GM12878 (cell line): ENCODE measurements at regions not wholly inside any gene's neighbourhood (a gene's known extent, or its start where the extent isn't known, plus 50 kb on each side); places are given as distances from the start of the nearest gene placed in this dataset.

ENCODE experiments used
- ATAC-seq: fragments of 200-7000 bp; cut with Tn5 transposase; 3 replicates; pipeline ENCODE4 v1.9.1; 2020; ENCODE audit warnings: mild to moderate bottlenecking, moderate library complexity
- BruUV-seq: library from RNA; stranded (reverse); fragments of 400-500 nt; replicated peaks from 2 replicates; lab custom pipeline; 2021; lab: Mats Ljungman, UMichigan
- CTCF ChIA-PET: fragments of 300-600 bp; sonication (Branson Sonifier 250); formaldehyde crosslinking; extraction: SDS; loops from one replicate; lab custom pipeline; 2021; ENCODE audit warnings: inconsistent platforms; lab: Yijun Ruan, JAX
- POLR2A ChIA-PET: fragments of 350-600 bp; formaldehyde crosslinking; extraction: SDS; loops from one replicate; lab custom pipeline; 2021; ENCODE audit warnings: inconsistent platforms; lab: Charles Lee
- RAD21 ChIA-PET: fragments of 300-600 bp; sonication (Branson Sonifier 250); formaldehyde crosslinking; loops from one replicate; lab custom pipeline; 2023; ENCODE audit warnings: antibody characterized with exemption; ENCODE audit not compliant: unreplicated experiment; lab: Charles Lee
- SMC1A ChIA-PET: fragments of 300-600 bp; sonication (Branson Sonifier 250); formaldehyde crosslinking; loops from one replicate; lab custom pipeline; 2023; ENCODE audit not compliant: unreplicated experiment, uncharacterized antibody; lab: Charles Lee
- DNase-seq: peaks from one replicate; pipeline ENCODE4 v3.0.0-alpha.2; 2011; ENCODE audit warnings: low read depth, low spot score
- FAIRE-seq: peaks from 3 replicates; lab custom pipeline; 2011; peaks lifted over from hg19 to GRCh38; lab: Jason Lieb, UNC
- H2AFZ ChIP-seq: 2 replicates; pipeline ENCODE4 v1.6.0; 2011; ENCODE audit warnings: low read depth, low read length, control low read depth; ENCODE audit not compliant: control insufficient read depth
- H3K27ac ChIP-seq: 2 replicates; pipeline ENCODE4 v1.5.1; 2011; ENCODE audit warnings: control low read depth; ENCODE audit not compliant: control insufficient read depth, insufficient read depth
- H3K27me3 ChIP-seq, 2 experiments: replicated peaks in 1 of 2; 2 replicates each; pipeline versions ENCODE4 v1.6.0 to v1.6.1; 2011; ENCODE audit warnings: low read length in 1 of 2; ENCODE audit not compliant: control insufficient read depth in 2 of 2, insufficient read depth in 2 of 2
- H3K36me3 ChIP-seq, 2 experiments: 2 replicates each; pipeline ENCODE4 v1.5.1; 2011; ENCODE audit warnings: low read length in 1 of 2; ENCODE audit not compliant: control insufficient read depth in 2 of 2, insufficient read depth in 2 of 2
- H3K4me1 ChIP-seq: 2 replicates; pipeline ENCODE4 v1.6.1; 2011; ENCODE audit warnings: mild to moderate bottlenecking, low read length, moderate library complexity, mixed read lengths; ENCODE audit not compliant: control insufficient read depth, insufficient read depth
- H3K4me2 ChIP-seq: 2 replicates; pipeline ENCODE4 v1.6.0; 2011; ENCODE audit warnings: control low read depth; ENCODE audit not compliant: control insufficient read depth, insufficient read depth
- H3K4me3 ChIP-seq: fragments of 200-600 bp; sonication (generic); 2 replicates; pipeline ENCODE4 v1.5.1; 2016
- H3K79me2 ChIP-seq: 2 replicates; pipeline ENCODE4 v1.6.0; 2011; ENCODE audit warnings: low read length; ENCODE audit not compliant: control insufficient read depth, insufficient read depth
- H3K9ac ChIP-seq: 2 replicates; pipeline ENCODE4 v1.8.0; 2011; ENCODE audit warnings: low read length, control low read depth, mixed read lengths; ENCODE audit not compliant: control insufficient read depth, insufficient read depth
- H3K9me3 ChIP-seq: replicated peaks from 3 replicates; pipeline ENCODE4 v1.5.1; 2011; ENCODE audit warnings: mild to moderate bottlenecking, low read length; ENCODE audit not compliant: control insufficient read depth, insufficient read depth
- H4K20me1 ChIP-seq: 2 replicates; pipeline ENCODE4 v1.6.0; 2011; ENCODE audit not compliant: control insufficient read depth, insufficient read depth
- BMI1 ChIP-seq: fragments of 450-650 bp; IDR thresholded peaks from 2 replicates; pipeline ENCODE4 v1.6.1; 2016; ENCODE audit warnings: mild to moderate bottlenecking, moderate library complexity, borderline replicate concordance
- CHD4 ChIP-seq: fragments of 200-600 bp; sonication (generic); IDR thresholded peaks from 2 replicates; pipeline ENCODE4 v1.6.1; 2016; ENCODE audit warnings: mild to moderate bottlenecking
- CREB1 ChIP-seq: IDR thresholded peaks from 2 replicates; pipeline ENCODE4 v1.6.1; 2012; ENCODE audit warnings: low read depth, mild to moderate bottlenecking, inconsistent platforms
- CREM ChIP-seq: IDR thresholded peaks from 2 replicates; pipeline ENCODE4 v1.6.1; 2014; ENCODE audit warnings: antibody characterized with exemption, low read depth
- ELK1 ChIP-seq: IDR thresholded peaks from 2 replicates; pipeline ENCODE4 v1.6.1; 2012; ENCODE audit warnings: low read depth, low read length, improper control_type of control experiment
- KAT2A ChIP-seq: conservative IDR thresholded peaks from 2 replicates; pipeline ENCODE4 v1.6.1; 2011; ENCODE audit warnings: low read depth, low read length; ENCODE audit not compliant: control insufficient read depth
- NFXL1 ChIP-seq: fragments of 450-650 bp; IDR thresholded peaks from 2 replicates; pipeline ENCODE4 v1.6.1; 2017; ENCODE audit warnings: antibody characterized with exemption, mild to moderate bottlenecking, borderline replicate concordance
- NR2C2 ChIP-seq: IDR thresholded peaks from 2 replicates; pipeline ENCODE4 v1.6.1; 2011; ENCODE audit warnings: borderline replicate concordance, low read depth; ENCODE audit not compliant: control insufficient read depth, insufficient read length
- PAX8 ChIP-seq: fragments of 450-650 bp; IDR thresholded peaks from 2 replicates; pipeline ENCODE4 v1.6.1; 2017; ENCODE audit warnings: mild to moderate bottlenecking, moderate library complexity
- PKNOX1 ChIP-seq: fragments of 450-650 bp; IDR thresholded peaks from 2 replicates; pipeline ENCODE4 v1.6.1; 2016; ENCODE audit warnings: mild to moderate bottlenecking
- PML ChIP-seq: IDR thresholded peaks from 2 replicates; pipeline ENCODE4 v1.6.1; 2012; ENCODE audit warnings: low read length, inconsistent platforms
- POLR2A ChIP-seq: IDR thresholded peaks from 2 replicates; pipeline ENCODE4 v1.6.1; 2011; ENCODE audit warnings: low read depth, mild to moderate bottlenecking, low read length
- SMAD5 ChIP-seq: IDR thresholded peaks from 2 replicates; pipeline ENCODE4 v1.6.1; 2016; ENCODE audit warnings: antibody characterized with exemption, low read depth
- SUZ12 ChIP-seq: fragments of 200-600 bp; sonication (generic); IDR thresholded peaks from one replicate; pipeline ENCODE4 v1.6.1; 2018; ENCODE audit warnings: antibody characterized with exemption, mild to moderate bottlenecking; ENCODE audit not compliant: unreplicated experiment
- ZBTB4 ChIP-seq: fragments of 450-650 bp; formaldehyde crosslinking; IDR thresholded peaks from 2 replicates; pipeline ENCODE4 v1.4.0; 2022; ENCODE audit warnings: mild to moderate bottlenecking, moderate library complexity
- ZNF384 ChIP-seq: IDR thresholded peaks from 2 replicates; pipeline ENCODE4 v1.6.1; 2012; ENCODE audit warnings: low read depth, mild to moderate bottlenecking, low read length, improper control_type of control experiment, borderline replicate concordance
- WGBS: methylation state at CpG from one replicate; pipeline ENCODE4 v1.1.6; 2016; ENCODE audit warnings: low lambda C conversion rate; ENCODE audit not compliant: insufficient replicate concordance, insufficient coverage; ENCODE audit errors: missing lambda C conversion rate; 5-methylcytosine and 5-hydroxymethylcytosine counted together
- in situ Hi-C: fragments of 300-500 bp; cut with MboI; formaldehyde crosslinking; loops from 9 replicates; pipeline ENCODE4 v1.14.3; 2018; ENCODE audit warnings: mixed read lengths
- intact Hi-C: fragments of 100-400 bp; cut with micrococcal nuclease; formaldehyde crosslinking; loops from one replicate; pipeline ENCODE4 v1.14.2; 2022; ENCODE audit not compliant: unreplicated experiment

- ChIA-PET CTCF (no interaction called here), POLR2A (no interaction called here)
- in situ Hi-C loops: no loop called here
Measured at GRCh38 chr14:71815110-71815509, 117.1 kb upstream of the RGS6 start.

More at GRCh38 chr14:71815110-71815509, 117.1 kb upstream of the RGS6 start:
- no peak overlapping the region for H2AFZ ChIP-seq
- no peak for FAIRE-seq
- WGBS: 39% methylated on average over 4 of the region's 4 CpGs
- H3K4me3 ChIP-seq: no peak overlapping the region
- no peak overlapping the region for H3K9ac ChIP-seq
- H4K20me1 ChIP-seq: no peaks in the 10 kb centered on the region
- H3K9me3 ChIP-seq: no peaks in the 10 kb centered on the region
- no peak for TF ChIP-seq SUZ12
- no peak for TF ChIP-seq ELK1
- no peak for TF ChIP-seq PML
- TF ChIP-seq NR2C2: no peak
- no peak for TF ChIP-seq CREM
- TF ChIP-seq CREB1: no peak
- TF ChIP-seq PAX8: no peak
- TF ChIP-seq ZNF384: no peak
- no peak for TF ChIP-seq POLR2A
- TF ChIP-seq NFXL1: no peak
- TF ChIP-seq SMAD5: no peak
- TF ChIP-seq BMI1: no peak
- TF ChIP-seq KAT2A: no peak
- TF ChIP-seq ZBTB4: no peak
- TF ChIP-seq CHD4: no peak
- TF ChIP-seq PKNOX1: no peak
- TF ChIP-seq, all 136 proteins: peak for 0
- ChIA-PET RAD21 (no interaction called here), SMC1A (interaction anchor here (0.9 to 1.1 kb wide), 2 partner anchors 15 to 18 kb away, joined by 3 to 4 read pairs; no protein-coding TSS in a partner anchor)
- Histone ChIP-seq H3K36me3 (no peaks in the 10 kb centered on the region), H3K4me1 (no peaks in the 10 kb centered on the region), H3K27ac (no peak overlapping the region), H3K4me2 (no peak overlapping the region), H3K27me3 (no peaks in the 10 kb centered on the region; a peak in 1 of 4 replicates), H3K79me2 (no peaks in the 10 kb centered on the region)
- no peak for DNase-seq
- intact Hi-C loops: no loop called here
- no peak for ATAC-seq
- BruUV-seq: no TSS peak
